CD14-positive monocyte (primary cell): ENCODE measurements at regions not wholly inside any gene's neighbourhood (a gene's known extent, or its start where the extent isn't known, plus 50 kb on each side); places are given as distances from the start of the nearest gene placed in this dataset.

Experiments used
- DNase-seq, 3 donors: peaks; one replicate each; pipeline ENCODE4 v3.0.0-alpha.2; 2011 to 2022
- H2AFZ ChIP-seq: 2 replicates; pipeline ENCODE4 v1.6.0; 2012; ENCODE audit warnings: mild to moderate bottlenecking, low read depth, low read length, inconsistent platforms; ENCODE audit not compliant: insufficient read depth, poor library complexity, severe bottlenecking
- H3K27ac ChIP-seq, 2 donors: 1 replicate in 1 of 2; 2 replicates in 1 of 2; pipeline ENCODE4 v1.5.1; 2012 to 2013; ENCODE audit warnings: low read length in 2 of 2, control low read depth in 1 of 2, inconsistent platforms in 1 of 2, low read depth in 1 of 2, mild to moderate bottlenecking in 1 of 2
- H3K27me3 ChIP-seq, 2 donors: one replicate each; pipeline versions ENCODE4 v1.6.0 to v1.6.1; 2011 to 2013; ENCODE audit warnings: low read length in 2 of 2; ENCODE audit not compliant: control insufficient read depth in 2 of 2, insufficient read depth in 2 of 2
- H3K36me3 ChIP-seq, 2 donors: replicated peaks in 1 of 2; 1 replicate in 1 of 2; 2 replicates in 1 of 2; pipeline versions ENCODE4 v1.5.1 to v1.6.1; 2012 to 2013; ENCODE audit warnings: low read length in 2 of 2, control low read depth in 1 of 2, inconsistent platforms in 1 of 2, mild to moderate bottlenecking in 1 of 2; ENCODE audit not compliant: insufficient read depth in 2 of 2, control insufficient read depth in 1 of 2
- H3K4me1 ChIP-seq, 2 donors: 1 replicate in 1 of 2; 2 replicates in 1 of 2; pipeline versions ENCODE4 v1.5.1 to v1.6.1; 2012 to 2013; ENCODE audit warnings: low read length in 2 of 2, control low read depth in 1 of 2, inconsistent platforms in 1 of 2, mild to moderate bottlenecking in 1 of 2, moderate library complexity in 1 of 2; ENCODE audit not compliant: insufficient read depth in 2 of 2, control insufficient read depth in 1 of 2
- H3K4me2 ChIP-seq: replicated peaks from 2 replicates; pipeline ENCODE3; 2012; ENCODE audit warnings: low read length, moderate library complexity, mild to moderate bottlenecking; ENCODE audit not compliant: poor library complexity, severe bottlenecking; ENCODE audit errors: extremely low read depth
- H3K4me3 ChIP-seq, 3 experiments: fragments of 200-600 bp in 1 of 3; sonication (generic) in 1 of 3; replicated peaks in 1 of 3; 1 replicate in 2 of 3; 2 replicates in 1 of 3; pipeline ENCODE4 v1.5.1; 2011 to 2013; ENCODE audit warnings: low read length in 3 of 3, mild to moderate bottlenecking in 3 of 3, control low read depth in 2 of 3, low read depth in 2 of 3, inconsistent platforms in 1 of 3, moderate library complexity in 1 of 3
- H3K79me2 ChIP-seq: 2 replicates; pipeline ENCODE4 v1.6.0; 2012; ENCODE audit warnings: mild to moderate bottlenecking, control low read depth, inconsistent platforms, low read length, moderate library complexity; ENCODE audit not compliant: insufficient read depth
- H3K9ac ChIP-seq: 2 replicates; pipeline ENCODE4 v1.6.0; 2017; ENCODE audit warnings: low read length, mild to moderate bottlenecking; ENCODE audit not compliant: insufficient read depth, poor library complexity, severe bottlenecking
- H3K9me3 ChIP-seq, 2 donors: replicated peaks in 1 of 2; 1 replicate in 1 of 2; 2 replicates in 1 of 2; pipeline versions ENCODE4 v1.5.1 to v1.6.1; 2012 to 2013; ENCODE audit warnings: low read length in 2 of 2, control low read depth in 1 of 2; ENCODE audit not compliant: control insufficient read depth in 1 of 2, insufficient read depth in 1 of 2
- H4K20me1 ChIP-seq: 2 replicates; pipeline ENCODE4 v1.6.0; 2012; ENCODE audit warnings: mild to moderate bottlenecking, low read length, control low read depth, moderate library complexity; ENCODE audit not compliant: insufficient read depth
- H3K27ac Mint-ChIP-seq, 7 donors: one replicate each; pipeline ENCODE4 v1.8.0; 2020; ENCODE audit warnings: mild to moderate bottlenecking in 7 of 7, mixed read lengths in 7 of 7, moderate library complexity in 6 of 7, inconsistent platforms in 2 of 7
- H3K27me3 Mint-ChIP-seq, 3 donors: one replicate each; pipeline ENCODE4 v1.8.0; 2021 to 2022; ENCODE audit warnings: low read depth in 3 of 3, mild to moderate bottlenecking in 3 of 3, mixed read lengths in 3 of 3, moderate library complexity in 3 of 3, inconsistent platforms in 1 of 3
- H3K36me3 Mint-ChIP-seq, 2 donors: one replicate each; pipeline ENCODE4 v1.8.0; 2020; ENCODE audit warnings: mixed read lengths in 2 of 2, inconsistent platforms in 1 of 2, mild to moderate bottlenecking in 1 of 2
- H3K4me1 Mint-ChIP-seq: one replicate; pipeline ENCODE4 v1.8.0; 2020; ENCODE audit warnings: mild to moderate bottlenecking, mixed read lengths
- H3K4me3 Mint-ChIP-seq, 2 donors: one replicate each; pipeline ENCODE4 v1.8.0; 2020; ENCODE audit warnings: mild to moderate bottlenecking in 2 of 2, mixed read lengths in 2 of 2, moderate library complexity in 1 of 2
- H3K9me3 Mint-ChIP-seq, 7 donors: one replicate each; pipeline ENCODE4 v1.8.0; 2020 to 2022; ENCODE audit warnings: mixed read lengths in 7 of 7, mild to moderate bottlenecking in 6 of 7, moderate library complexity in 6 of 7, inconsistent platforms in 2 of 7
- CTCF ChIP-seq: fragments of 200-600 bp; IDR thresholded peaks from one replicate; pipeline ENCODE4 v1.8.0; 2022; ENCODE audit warnings: antibody characterized with exemption, mild to moderate bottlenecking
- WGBS: methylation state at CpG from one replicate; pipeline ENCODE4 v1.1.5; 2013; ENCODE audit warnings: missing lambda C conversion rate; ENCODE audit not compliant: insufficient coverage; 5-methylcytosine and 5-hydroxymethylcytosine counted together
- intact Hi-C, 2 donors: fragments of 100-400 bp; cut with micrococcal nuclease; formaldehyde crosslinking; loops; one replicate each; pipeline versions ENCODE4 v1.15.0 to v1.15.1; 2023

- intact Hi-C loops, result no loop called here
- H3K9me3 ChIP-seq, result peaks cover 15 to 19% of the 10 kb centered on the region in 2 donors
- TF ChIP-seq CTCF, result no peak
These were observed 128.8 kb upstream of the FBXL7 start for GRCh38 chr5:15371184-15371583.

GRCh38 chr5:15368835-15369234, 131.1 kb upstream of the FBXL7 start:
- WGBS, result 57% methylated on average over 1 of the region's 2 CpGs
- intact Hi-C loops, result no loop called here
- Histone ChIP-seq H3K79me2 (no peaks in the 10 kb centered on the region), H3K9ac (no peak overlapping the region), H3K4me3 (no peak overlapping the region), H3K9me3 (peaks cover 15 to 19% of the 10 kb centered on the region in 2 donors), H3K4me1 (no peaks in the 10 kb centered on the region), H3K4me2 (no peak overlapping the region), H4K20me1 (no peaks in the 10 kb centered on the region), H3K36me3 (no peaks in the 10 kb centered on the region), H3K27me3 (no peaks in the 10 kb centered on the region), H2AFZ (no peak overlapping the region), H3K27ac (no peak overlapping the region)
- peaks cover 2 to 12% (median 7%) of the 10 kb centered on the region in 7 donors for H3K9me3 Mint-ChIP-seq
- H3K4me3 Mint-ChIP-seq, result no peak overlapping the region
- H3K27ac Mint-ChIP-seq, result peak overlapping the region in 1 of 7 donors; percentile 75
- H3K36me3 Mint-ChIP-seq, result no peaks in the 10 kb centered on the region
- no peak for TF ChIP-seq CTCF
- H3K27me3 Mint-ChIP-seq, result no peaks in the 10 kb centered on the region
- no peak for DNase-seq
- no peaks in the 10 kb centered on the region for H3K4me1 Mint-ChIP-seq

More at GRCh38 chr5:15371184-15371583, 128.8 kb upstream of the FBXL7 start:
- Histone ChIP-seq H3K9ac (no peak overlapping the region), H3K27me3 (no peaks in the 10 kb centered on the region), H3K4me3 (no peak overlapping the region), H2AFZ (no peak overlapping the region), H3K27ac (no peak overlapping the region), H3K4me1 (no peaks in the 10 kb centered on the region), H3K4me2 (no peak overlapping the region), H3K36me3 (no peaks in the 10 kb centered on the region), H3K79me2 (no peaks in the 10 kb centered on the region), H4K20me1 (no peaks in the 10 kb centered on the region)
- H3K9me3 Mint-ChIP-seq, result peaks cover 2 to 16% (median 10%) of the 10 kb centered on the region in 7 donors
- WGBS, result 100% methylated on average over 1 of the region's 3 CpGs
- no peak overlapping the region for H3K27ac Mint-ChIP-seq
- no peaks in the 10 kb centered on the region for H3K4me1 Mint-ChIP-seq
- H3K4me3 Mint-ChIP-seq, result no peak overlapping the region
- no peaks in the 10 kb centered on the region for H3K27me3 Mint-ChIP-seq
- DNase-seq, result no peak
- H3K36me3 Mint-ChIP-seq, result no peaks in the 10 kb centered on the region
